GM21576 (cell line): ENCODE measurements at regions not wholly inside any gene's neighbourhood (a gene's known extent, or its start where the extent isn't known, plus 50 kb on each side); places are given as distances from the start of the nearest gene placed in this dataset.

Experiments used
- ATAC-seq: cut with Tn5 transposase; IDR thresholded peaks from one replicate; pipeline ENCODE4 v1.9.1; 2021; ENCODE audit warnings: mild to moderate bottlenecking, moderate library complexity; ENCODE audit not compliant: unreplicated experiment

- ATAC-seq = no peak
Measured at GRCh38 chr3:148203297-148204010, 494.2 kb upstream of the AGTR1 start.

- ATAC-seq = no peak
Measured at GRCh38 chr3:148204131-148204530, 493.6 kb upstream of the AGTR1 start.

- ATAC-seq = no peak
Measured at GRCh38 chr3:148205977-148206376, 491.7 kb upstream of the AGTR1 start.

GRCh38 chr3:148206446-148206845 is 491.3 kb upstream of the AGTR1 start:
- no peak for ATAC-seq

GRCh38 chr3:148208975-148209374 is 488.7 kb upstream of the AGTR1 start:
- ATAC-seq = no peak

- ATAC-seq = no peak
Measured at GRCh38 chr3:148211725-148212124, 486.0 kb upstream of the AGTR1 start.

GRCh38 chr3:148214705-148215104 is 483.0 kb upstream of the AGTR1 start:
- no peak for ATAC-seq

- no peak for ATAC-seq
Measured at GRCh38 chr3:148217317-148217716, 480.4 kb upstream of the AGTR1 start.

GRCh38 chr3:148218222-148218621 is 479.5 kb upstream of the AGTR1 start:
- no peak for ATAC-seq

- no peak for ATAC-seq
Measured at GRCh38 chr3:148219999-148220398, 477.7 kb upstream of the AGTR1 start.

- ATAC-seq = no peak
Measured at GRCh38 chr3:148221303-148221702, 476.4 kb upstream of the AGTR1 start.

GRCh38 chr3:148223266-148223665 is 474.4 kb upstream of the AGTR1 start:
- ATAC-seq = no peak

GRCh38 chr3:148226246-148226645 is 471.5 kb upstream of the AGTR1 start:
- ATAC-seq = no peak

GRCh38 chr3:148227534-148227933 is 470.2 kb upstream of the AGTR1 start:
- ATAC-seq = no peak

GRCh38 chr3:148229107-148229506 is 468.6 kb upstream of the AGTR1 start:
- ATAC-seq = peak; percentile 74

GRCh38 chr3:148230473-148230872 is 467.2 kb upstream of the AGTR1 start:
- ATAC-seq = no peak

GRCh38 chr3:148232389-148232788 is 465.3 kb upstream of the AGTR1 start:
- no peak for ATAC-seq

GRCh38 chr3:148233403-148233802 is 464.3 kb upstream of the AGTR1 start:
- ATAC-seq = no peak

- no peak for ATAC-seq
Measured at GRCh38 chr3:148234536-148234935, 463.2 kb upstream of the AGTR1 start.

- ATAC-seq = no peak
Measured at GRCh38 chr3:148235566-148235965, 462.1 kb upstream of the AGTR1 start.

- ATAC-seq = no peak
Measured at GRCh38 chr3:148238421-148238821, 459.3 kb upstream of the AGTR1 start.

GRCh38 chr3:148240351-148240750 is 457.4 kb upstream of the AGTR1 start:
- ATAC-seq = no peak

- ATAC-seq = no peak
Measured at GRCh38 chr3:148243609-148244008, 454.1 kb upstream of the AGTR1 start.
